ENCODE measurements at regions not wholly inside any gene's neighbourhood (a gene's known extent, or its start where the extent isn't known, plus 50 kb on each side); places are given as distances from the start of the nearest gene placed in this dataset.

DNA sequence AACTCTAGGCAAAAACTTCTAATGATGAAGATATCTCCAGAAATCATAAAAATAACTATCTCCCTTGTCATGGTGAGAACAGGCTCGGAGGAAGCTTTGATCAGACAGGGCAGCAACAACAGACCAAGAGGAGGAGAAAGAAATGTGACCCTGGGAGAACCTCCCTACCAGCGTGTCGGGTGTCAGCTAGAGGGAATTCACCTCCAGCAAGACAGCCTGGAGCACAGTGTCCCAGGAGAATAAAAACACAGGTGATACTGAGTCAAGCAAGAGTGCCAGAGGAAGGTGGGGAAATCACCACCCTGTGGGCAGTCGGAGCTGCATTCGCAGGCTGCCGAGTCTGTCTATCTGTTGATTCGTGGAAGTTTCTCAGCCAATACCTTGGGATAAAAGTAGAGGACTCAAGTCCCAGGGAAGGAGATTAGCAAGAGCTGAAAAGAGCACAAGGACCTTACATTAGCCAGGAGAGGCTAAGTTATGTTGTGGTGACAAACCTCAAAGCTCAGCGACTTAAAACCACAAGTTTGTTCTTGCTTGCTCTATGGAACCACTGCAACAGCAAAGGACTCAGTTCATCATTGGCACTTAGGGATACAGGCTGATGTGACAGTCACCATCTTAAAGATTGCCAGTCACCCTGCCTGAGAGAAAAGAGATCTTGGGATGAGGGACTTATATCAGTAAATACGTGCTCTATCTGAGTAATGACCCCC lies 598.3 kb downstream of the CCDC171 start:
- H3K4me3 Mint-ChIP-seq (ENCODE audit: unreplicated experiment), result no peak overlapping the region
- peaks cover 3% of the 10 kb centered on the region for H3K27me3 Mint-ChIP-seq (ENCODE audit: insufficient read depth, unreplicated experiment)
- CTCF ChIA-PET, result no interaction called here
- BruUV-seq (replicated peaks), result no TSS peak
- no peaks in the 10 kb centered on the region for H3K4me1 Mint-ChIP-seq (ENCODE audit: low read depth, unreplicated experiment)
- Histone ChIP-seq H3K4me3 (ENCODE audit: low read depth, low read length) (no peak overlapping the region), H3K36me3 (ENCODE audit: control insufficient read depth, insufficient read depth, low read length) (no peaks in the 10 kb centered on the region), H3K4me1 (no peaks in the 10 kb centered on the region), H3K27me3 (replicated peaks; ENCODE audit: control insufficient read depth, insufficient read depth, low read length) (no peaks in the 10 kb centered on the region), H3K9me3 (no peaks in the 10 kb centered on the region)
- no peak overlapping the region for H3K27ac Mint-ChIP-seq (ENCODE audit: unreplicated experiment)
- no peak for DNase-seq
- no peaks in the 10 kb centered on the region for H3K36me3 Mint-ChIP-seq (ENCODE audit: insufficient read depth, unreplicated experiment)
- TF ChIP-seq, protein P1, sequence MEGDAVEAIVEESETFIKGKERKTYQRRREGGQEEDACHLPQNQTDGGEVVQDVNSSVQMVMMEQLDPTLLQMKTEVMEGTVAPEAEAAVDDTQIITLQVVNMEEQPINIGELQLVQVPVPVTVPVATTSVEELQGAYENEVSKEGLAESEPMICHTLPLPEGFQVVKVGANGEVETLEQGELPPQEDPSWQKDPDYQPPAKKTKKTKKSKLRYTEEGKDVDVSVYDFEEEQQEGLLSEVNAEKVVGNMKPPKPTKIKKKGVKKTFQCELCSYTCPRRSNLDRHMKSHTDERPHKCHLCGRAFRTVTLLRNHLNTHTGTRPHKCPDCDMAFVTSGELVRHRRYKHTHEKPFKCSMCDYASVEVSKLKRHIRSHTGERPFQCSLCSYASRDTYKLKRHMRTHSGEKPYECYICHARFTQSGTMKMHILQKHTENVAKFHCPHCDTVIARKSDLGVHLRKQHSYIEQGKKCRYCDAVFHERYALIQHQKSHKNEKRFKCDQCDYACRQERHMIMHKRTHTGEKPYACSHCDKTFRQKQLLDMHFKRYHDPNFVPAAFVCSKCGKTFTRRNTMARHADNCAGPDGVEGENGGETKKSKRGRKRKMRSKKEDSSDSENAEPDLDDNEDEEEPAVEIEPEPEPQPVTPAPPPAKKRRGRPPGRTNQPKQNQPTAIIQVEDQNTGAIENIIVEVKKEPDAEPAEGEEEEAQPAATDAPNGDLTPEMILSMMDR (IDR thresholded peaks at IDR 0.05; ENCODE audit: insufficient read depth in 1 of 2, low read depth in 1 of 2, low read length in 1 of 2, severe bottlenecking in 1 of 2, unreplicated experiment in 1 of 2), result no peak
- intact Hi-C loops (cut with micrococcal nuclease; ENCODE audit: unreplicated experiment), result no loop called here
- POLR2A ChIA-PET, result no interaction called here
- no peaks in the 10 kb centered on the region for H3K9me3 Mint-ChIP-seq (ENCODE audit: unreplicated experiment)

DNA sequence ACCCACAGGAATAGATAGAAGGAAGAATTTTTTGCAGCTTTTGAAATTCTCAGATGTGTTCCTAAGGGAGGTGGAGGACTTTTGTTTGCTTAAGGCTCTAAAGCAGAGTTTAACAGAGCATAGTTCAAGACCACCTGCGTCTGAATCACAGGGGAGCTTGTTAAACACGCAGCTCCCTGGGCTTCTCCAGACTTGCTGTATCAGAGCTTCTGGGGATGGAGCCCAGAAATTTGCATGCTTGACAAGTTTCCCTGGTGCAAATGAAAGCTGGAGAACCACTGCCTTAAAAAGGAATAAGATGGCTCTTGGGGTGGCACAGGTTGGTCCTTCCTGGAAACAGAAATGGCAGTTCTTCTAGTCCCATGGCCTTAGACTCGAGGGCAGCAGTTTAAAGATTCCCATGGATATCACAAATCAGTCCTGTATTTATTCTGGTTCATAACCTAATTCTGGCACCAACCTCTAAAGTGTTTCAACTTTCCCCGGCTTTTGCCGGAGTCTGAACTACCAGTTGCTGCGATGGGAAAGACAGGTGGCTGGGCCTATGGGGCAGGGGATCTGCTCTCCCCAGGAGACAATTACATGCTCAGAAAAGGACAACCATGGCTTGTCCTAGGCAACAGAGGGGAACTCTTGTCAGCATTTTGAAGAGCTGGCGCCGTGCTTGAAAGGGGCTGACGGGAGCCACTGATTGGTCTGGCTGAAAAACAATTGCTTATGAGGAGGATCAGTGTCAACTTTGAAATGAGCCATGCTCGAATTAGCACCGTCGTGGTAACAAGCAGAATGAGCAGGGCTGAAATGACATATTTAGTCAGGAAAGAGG lies 599.6 kb downstream of the CCDC171 start:
- H3K9me3 Mint-ChIP-seq (ENCODE audit: unreplicated experiment), result no peaks in the 10 kb centered on the region
- H3K4me1 Mint-ChIP-seq (ENCODE audit: low read depth, unreplicated experiment), result no peaks in the 10 kb centered on the region
- ChIA-PET POLR2A (no interaction called here), CTCF (no interaction called here)
- H3K4me1 ChIP-seq, result no peaks in the 10 kb centered on the region
- H3K27me3 Mint-ChIP-seq (ENCODE audit: insufficient read depth, unreplicated experiment), result peaks cover 3% of the 10 kb centered on the region
- no peaks in the 10 kb centered on the region for H3K9me3 ChIP-seq
- H3K36me3 ChIP-seq (ENCODE audit: control insufficient read depth, insufficient read depth, low read length), result no peaks in the 10 kb centered on the region
- no peaks in the 10 kb centered on the region for H3K36me3 Mint-ChIP-seq (ENCODE audit: insufficient read depth, unreplicated experiment)
- no peak for DNase-seq
- TF ChIP-seq, protein P1 (IDR thresholded peaks at IDR 0.05; ENCODE audit: insufficient read depth in 1 of 2, low read depth in 1 of 2, low read length in 1 of 2, severe bottlenecking in 1 of 2, unreplicated experiment in 1 of 2), result no peak
- H3K4me3 ChIP-seq (ENCODE audit: low read depth, low read length), result no peak overlapping the region
- intact Hi-C loops (cut with micrococcal nuclease; ENCODE audit: unreplicated experiment), result no loop called here
- no TSS peak for BruUV-seq (replicated peaks)
- no peak overlapping the region for H3K27ac Mint-ChIP-seq (ENCODE audit: unreplicated experiment)
- H3K4me3 Mint-ChIP-seq (ENCODE audit: unreplicated experiment), result no peak overlapping the region
- H3K27me3 ChIP-seq (replicated peaks; ENCODE audit: control insufficient read depth, insufficient read depth, low read length), result no peaks in the 10 kb centered on the region

- Mint-ChIP-seq H3K4me3 (ENCODE audit: unreplicated experiment) (no peak overlapping the region), H3K9me3 (ENCODE audit: unreplicated experiment) (no peaks in the 10 kb centered on the region), H3K27ac (ENCODE audit: unreplicated experiment) (no peak overlapping the region), H3K27me3 (ENCODE audit: insufficient read depth, unreplicated experiment) (peaks cover 3% of the 10 kb centered on the region), H3K4me1 (ENCODE audit: low read depth, unreplicated experiment) (no peaks in the 10 kb centered on the region), H3K36me3 (ENCODE audit: insufficient read depth, unreplicated experiment) (no peaks in the 10 kb centered on the region)
- no peak for DNase-seq
- H3K4me3 ChIP-seq (ENCODE audit: low read depth, low read length), result no peak overlapping the region
- TF ChIP-seq, protein P1 (IDR thresholded peaks at IDR 0.05; ENCODE audit: insufficient read depth in 1 of 2, low read depth in 1 of 2, low read length in 1 of 2, severe bottlenecking in 1 of 2, unreplicated experiment in 1 of 2), result no peak
- intact Hi-C loops (cut with micrococcal nuclease; ENCODE audit: unreplicated experiment), result no loop called here
- BruUV-seq (replicated peaks), result no TSS peak
- no peaks in the 10 kb centered on the region for H3K27me3 ChIP-seq (replicated peaks; ENCODE audit: control insufficient read depth, insufficient read depth, low read length)
- ChIA-PET POLR2A (no interaction called here), CTCF (no interaction called here)
- no peaks in the 10 kb centered on the region for H3K4me1 ChIP-seq
- no peaks in the 10 kb centered on the region for H3K9me3 ChIP-seq
- no peaks in the 10 kb centered on the region for H3K36me3 ChIP-seq (ENCODE audit: control insufficient read depth, insufficient read depth, low read length)
These were observed 600.4 kb downstream of the CCDC171 start for GRCh38 chr9:16153221-16153620.

Measured in Caco-2 (cell line).